ENCODE measurements at regions not wholly inside any gene's neighbourhood (a gene's known extent, or its start where the extent isn't known, plus 50 kb on each side); places are given as distances from the start of the nearest gene placed in this dataset.

DNA sequence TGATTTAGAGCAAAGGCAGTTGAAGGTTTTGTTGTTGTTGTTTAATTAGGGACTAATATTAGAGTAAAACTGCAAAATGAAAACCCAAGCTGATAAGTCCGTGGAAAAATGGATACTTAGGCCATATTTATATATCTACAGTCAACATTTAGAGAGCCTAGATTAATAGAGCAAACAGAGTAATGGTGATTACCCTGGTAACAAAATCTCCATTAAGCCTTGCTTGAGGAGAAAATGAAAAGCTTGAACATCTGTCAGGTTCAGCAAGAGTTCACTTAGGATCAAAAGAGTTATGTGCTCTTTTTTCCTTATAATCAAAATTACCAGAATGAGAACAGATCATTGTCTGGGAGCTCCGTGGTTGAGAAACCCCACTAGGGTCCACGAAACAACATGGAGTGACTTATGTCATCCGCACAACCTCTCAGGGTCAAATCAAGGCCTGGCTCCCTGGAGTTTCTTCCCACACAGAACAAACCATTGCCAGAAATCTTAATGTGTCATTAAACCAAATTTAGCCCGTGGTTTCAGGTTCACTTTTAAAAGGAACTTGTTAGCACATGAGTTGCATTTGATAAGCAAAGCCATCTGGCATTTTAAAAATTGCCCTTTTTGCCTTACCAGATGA, 381.2 kb downstream of the GABRB3 start:
- intact Hi-C loops (cut with DNase I) = no loop called here
- DNase-seq (no peak), ATAC-seq (peak in 1 of 2 donors; percentile 39)

DNA sequence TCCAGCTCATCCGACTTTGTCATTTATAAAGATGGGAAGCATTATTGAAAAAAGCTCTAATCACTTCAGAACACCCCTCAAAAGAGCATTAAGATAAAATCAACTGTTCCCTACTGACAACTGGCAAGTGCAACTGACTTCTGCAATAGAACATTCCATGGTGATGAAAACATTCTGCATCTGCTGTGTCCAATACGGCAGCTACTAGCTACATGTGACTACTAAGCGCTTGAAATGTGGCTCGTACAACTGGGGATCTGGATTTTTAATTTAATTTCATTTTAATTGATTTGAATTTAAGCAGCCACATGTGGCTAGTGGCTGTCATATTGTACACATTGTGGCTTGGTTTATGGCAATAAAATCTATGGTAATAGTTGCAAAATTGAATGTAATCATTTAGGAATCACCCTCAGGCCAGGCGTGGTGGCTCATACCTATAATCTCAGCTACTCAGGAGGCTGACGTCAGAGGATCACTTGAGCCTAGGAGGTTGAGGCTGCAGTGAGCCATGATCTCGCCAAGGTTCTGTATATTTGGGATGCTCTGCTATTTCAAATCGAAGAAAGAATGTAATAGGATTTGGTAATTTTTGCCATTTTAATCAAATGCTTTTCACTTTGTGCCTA, 390.3 kb downstream of the GABRB3 start:
- ATAC-seq (peak in 1 of 2 donors; percentile 61), DNase-seq (no peak)
- intact Hi-C loops (cut with DNase I) = no loop called here

DNA sequence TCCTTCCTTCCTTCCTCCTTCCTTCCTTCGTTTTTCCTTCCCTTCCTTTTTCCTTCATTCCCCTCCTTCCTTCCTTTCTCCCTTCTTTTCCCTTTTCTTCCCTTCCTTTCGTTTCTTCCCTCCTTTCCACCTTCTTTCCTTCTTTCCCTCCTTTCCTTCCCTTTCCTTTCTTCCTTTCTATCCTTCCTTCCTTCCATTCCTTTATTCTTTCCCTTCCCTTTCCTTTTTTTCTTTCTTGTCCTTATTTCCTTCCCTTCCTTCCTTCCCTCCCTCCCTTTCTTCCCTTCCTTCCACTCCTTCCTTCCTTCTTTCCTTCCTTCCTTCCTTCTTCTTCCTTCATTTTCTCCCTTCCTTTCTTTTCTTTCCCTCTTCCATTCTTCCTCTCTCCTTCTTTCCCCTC, 394.6 kb downstream of the GABRB3 start:
- ATAC-seq (no peak), DNase-seq (no peak)
- intact Hi-C loops (cut with DNase I) = no loop called here

DNA sequence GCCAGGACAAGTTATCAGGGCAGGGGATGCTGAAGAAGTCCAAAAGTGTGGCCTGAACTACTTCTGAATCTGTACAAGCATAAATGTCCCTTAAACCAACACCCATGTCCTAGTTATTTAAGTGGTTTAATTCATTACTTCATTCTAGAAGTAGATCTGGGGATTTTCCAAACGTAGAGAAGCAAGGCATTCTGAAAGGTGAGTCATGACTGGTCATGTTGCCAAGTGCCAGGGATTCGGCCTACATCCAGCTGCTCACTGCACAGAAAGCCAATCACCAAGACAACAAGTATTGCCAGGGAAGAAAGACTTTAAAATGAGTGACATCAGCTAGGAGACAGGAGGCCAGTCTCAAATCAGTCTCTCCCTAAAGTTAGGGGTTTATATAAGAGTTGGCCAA, 396.6 kb downstream of the GABRB3 start:
- ATAC-seq (no peak), DNase-seq (no peak)
- intact Hi-C loops (cut with DNase I) = no loop called here

DNA sequence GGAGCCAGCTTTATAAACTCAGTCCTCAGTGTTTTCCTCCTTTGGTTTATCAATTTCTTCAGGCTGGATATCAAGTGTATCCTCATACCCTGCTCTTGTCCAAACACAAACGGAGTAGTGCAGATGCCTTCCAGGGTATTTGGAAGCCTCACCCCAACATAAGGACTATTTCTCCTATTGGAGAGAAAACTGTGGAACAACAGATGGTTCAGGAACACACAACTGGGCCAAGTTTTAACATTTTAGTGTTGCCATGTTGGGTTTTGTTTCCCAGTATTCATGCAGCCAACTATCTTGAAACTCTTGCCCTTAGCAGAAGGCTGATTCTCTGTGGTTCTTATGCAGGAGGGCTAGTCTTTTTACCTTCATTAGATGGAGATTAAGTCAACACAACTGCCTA, 398.1 kb downstream of the GABRB3 start:
- intact Hi-C loops (cut with DNase I) = no loop called here
- no peak for DNase-seq
- no peak for ATAC-seq

DNA sequence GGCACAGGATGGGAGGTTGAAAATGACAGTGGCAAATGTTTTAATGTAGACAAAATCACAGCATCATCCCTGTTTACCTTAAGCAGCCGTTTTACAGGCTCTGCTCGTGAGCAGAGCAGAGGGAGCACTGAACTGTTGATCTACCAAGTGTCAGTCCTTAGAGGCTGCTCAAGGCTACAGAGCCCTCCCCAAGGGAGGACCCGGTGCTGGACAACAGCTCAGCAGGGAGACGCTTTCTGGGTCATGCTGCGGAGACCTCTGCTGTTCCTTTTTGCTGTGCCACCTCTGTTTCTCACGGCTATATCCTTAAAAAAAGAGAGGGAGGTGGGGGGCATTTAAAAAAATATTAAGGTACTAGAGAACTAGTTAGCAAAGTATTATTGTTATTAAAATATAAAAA, 400.2 kb downstream of the GABRB3 start:
- ATAC-seq = no peak
- intact Hi-C loops (cut with DNase I) = no loop called here

DNA sequence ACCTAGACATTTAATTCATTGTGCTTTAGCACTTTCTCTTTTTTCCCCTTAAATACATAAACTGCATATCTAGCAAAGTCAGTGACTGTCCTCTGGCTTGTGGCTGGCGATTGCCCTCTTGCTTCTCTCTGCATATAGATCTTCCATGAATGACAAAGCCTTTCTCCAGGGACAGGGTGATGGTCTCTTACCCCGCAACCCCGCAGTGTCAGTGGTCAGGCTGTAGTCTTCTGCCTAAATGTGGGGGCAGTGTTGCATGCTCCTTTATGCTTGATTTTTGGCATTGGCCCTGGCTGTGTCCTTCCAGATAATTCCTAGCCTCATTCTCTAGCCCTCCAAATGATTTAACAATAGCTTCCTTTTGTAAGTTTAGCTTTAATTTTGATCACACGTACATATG, 407.8 kb downstream of the GABRB3 start:
- DNase-seq (no peak), ATAC-seq (no peak)
- intact Hi-C loops (cut with DNase I) = no loop called here

More for the DNA sequence above, 400.2 kb downstream of the GABRB3 start:
- DNase-seq = no peak

DNA sequence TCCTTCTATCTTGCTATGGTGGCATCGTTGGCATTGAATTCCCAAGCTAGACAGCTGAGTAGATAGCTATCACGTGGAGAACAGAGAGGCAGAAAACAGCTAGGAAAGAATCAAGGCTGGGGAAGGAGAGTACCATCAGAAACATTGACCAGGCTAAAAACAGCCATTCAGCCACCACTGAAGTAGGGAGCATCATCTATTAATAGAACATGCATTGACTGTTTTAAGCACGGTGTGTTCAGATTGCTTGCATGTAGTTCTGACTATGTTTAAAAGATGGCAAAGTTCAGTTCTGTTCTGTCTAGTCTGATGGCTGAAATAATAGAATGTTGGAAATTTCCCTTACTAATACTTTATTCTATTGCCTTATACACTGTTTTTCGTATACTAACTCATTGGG, 413.0 kb downstream of the GABRB3 start:
- intact Hi-C loops (cut with DNase I) = no loop called here
- DNase-seq = no peak

DNA sequence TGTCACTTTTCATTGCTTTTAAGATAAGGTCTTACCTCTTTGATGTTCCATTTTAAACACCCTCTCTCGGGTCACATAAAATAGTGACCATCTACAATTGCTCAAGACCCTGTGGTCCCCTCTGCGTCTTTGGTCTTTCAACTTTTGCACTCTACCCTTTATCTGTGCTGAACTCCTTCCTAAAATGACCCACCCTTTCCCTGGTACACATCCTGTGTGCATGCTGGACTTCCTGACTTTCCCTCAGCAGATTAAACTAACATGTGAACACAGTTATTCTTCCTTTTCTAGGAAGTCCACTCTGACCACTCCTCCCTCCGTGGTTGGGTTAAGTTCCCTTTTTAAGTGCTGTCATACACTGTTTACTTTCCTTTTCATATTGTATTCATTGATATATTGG, 414.2 kb downstream of the GABRB3 start:
- ATAC-seq (no peak), DNase-seq (no peak)
- intact Hi-C loops (cut with DNase I) = no loop called here

More for the DNA sequence above, 413.0 kb downstream of the GABRB3 start:
- peak; percentile 61 to 75 for ATAC-seq

DNA sequence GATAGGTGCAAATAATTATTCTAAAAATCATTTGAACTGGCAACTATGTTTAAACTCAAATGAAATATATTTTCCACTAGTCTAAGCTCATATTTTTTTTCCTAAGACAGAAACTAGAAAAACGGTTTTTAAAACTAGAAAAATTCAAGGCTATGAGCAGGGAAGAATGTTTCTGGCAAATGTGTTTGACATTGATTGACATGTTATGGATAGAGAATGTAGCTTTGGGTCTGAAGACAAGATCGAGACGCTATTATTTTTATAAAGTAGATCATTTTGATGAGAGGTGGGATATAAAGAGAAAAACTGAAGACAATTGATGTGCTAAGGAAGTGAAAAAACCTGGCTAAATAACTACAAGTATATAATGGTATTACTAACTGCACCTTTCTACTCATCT, 415.2 kb downstream of the GABRB3 start:
- no peak for DNase-seq
- no peak for ATAC-seq
- intact Hi-C loops (cut with DNase I) = no loop called here

DNA sequence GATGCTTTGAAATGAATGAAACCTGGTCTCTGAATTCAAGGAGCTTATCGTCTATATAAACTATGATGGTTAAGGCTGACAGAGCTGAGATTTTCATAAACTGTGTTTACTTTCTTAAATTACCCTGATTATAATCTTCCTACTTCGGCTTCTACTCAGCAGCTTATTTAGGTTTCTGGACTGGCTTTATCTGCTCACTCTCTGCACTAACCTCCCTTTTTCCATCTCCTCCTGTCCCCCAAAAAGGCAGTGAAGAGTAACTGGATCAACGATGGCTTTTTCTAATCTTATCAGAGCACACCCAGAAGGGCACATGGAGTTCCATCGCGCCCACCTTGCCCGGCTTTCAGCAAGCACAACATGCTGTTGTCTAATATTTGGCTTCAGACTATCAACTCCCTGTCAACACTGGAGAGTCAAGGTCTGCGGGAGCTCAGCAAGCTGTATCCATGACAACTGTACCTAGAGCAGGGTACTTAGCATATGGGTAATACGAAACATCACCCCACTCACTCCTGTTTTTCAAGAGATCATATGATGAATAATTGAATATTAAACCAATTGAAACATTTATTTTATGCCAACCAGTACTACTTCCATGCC, 417.3 kb downstream of the GABRB3 start:
- ATAC-seq (peak; percentile 53 to 85), DNase-seq (no peak)
- intact Hi-C loops (cut with DNase I) = no loop called here

DNA sequence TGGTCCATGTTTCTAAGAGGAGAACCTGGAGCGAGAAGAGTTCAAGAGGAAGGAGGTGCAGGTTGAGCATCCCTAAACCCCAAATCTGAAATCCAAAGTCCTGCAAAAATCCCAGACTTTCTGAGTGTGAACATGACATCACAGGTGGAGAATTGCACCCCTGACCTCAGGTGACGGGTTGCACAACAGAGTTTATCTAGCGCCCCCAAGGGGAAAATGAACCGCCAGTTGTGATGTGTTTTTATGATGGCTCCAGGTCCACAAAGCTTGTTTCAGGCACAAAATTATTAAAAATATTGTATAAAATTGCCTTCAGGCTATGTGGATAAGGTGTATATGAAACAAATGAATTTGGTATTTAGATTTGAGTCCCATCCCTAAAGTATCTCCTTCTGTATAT, 420.0 kb downstream of the GABRB3 start:
- ATAC-seq (no peak), DNase-seq (no peak)
- intact Hi-C loops (cut with DNase I) = no loop called here

DNA sequence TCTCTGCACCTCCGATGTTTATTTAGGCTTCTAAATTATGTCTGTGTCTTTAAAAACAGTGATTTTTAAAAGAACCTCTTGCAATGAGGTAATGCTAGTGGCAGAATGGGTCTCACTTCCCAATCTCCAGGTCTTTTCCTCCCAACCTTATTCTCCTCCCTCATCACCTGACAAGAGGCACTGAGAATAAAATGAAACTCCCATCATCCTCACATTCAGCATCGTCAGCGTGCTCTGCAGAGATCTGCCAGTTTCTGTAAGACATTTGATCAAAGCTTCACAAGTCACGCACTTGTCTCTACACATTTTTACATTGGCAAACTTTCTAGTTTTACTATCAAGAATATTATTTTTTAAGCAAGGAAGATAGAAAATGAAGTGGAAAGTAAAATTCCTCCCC, 420.5 kb downstream of the GABRB3 start:
- DNase-seq (no peak), ATAC-seq (no peak)
- intact Hi-C loops (cut with DNase I) = no loop called here

DNA sequence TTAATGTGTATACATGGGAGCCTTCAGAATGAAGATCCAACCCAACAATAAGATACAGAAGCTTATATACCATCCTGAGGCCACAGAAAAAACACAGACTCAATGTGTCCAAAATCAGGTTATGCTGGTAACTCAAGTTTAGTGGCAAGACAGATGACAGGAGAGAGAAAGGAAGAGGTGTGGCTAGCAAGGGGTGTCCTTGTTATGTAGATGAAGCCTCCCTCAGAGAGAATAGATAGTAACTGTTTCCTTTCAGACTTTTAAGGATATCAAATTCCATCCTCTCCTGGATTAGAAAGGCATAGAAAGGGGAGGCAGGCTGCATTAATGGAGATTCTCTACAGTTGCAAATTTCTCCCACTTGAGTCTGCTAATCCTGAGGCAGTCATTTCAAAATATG, 447.4 kb downstream of the GABRB3 start:
- intact Hi-C loops (cut with DNase I) = no loop called here
- no peak for ATAC-seq
- DNase-seq = no peak

DNA sequence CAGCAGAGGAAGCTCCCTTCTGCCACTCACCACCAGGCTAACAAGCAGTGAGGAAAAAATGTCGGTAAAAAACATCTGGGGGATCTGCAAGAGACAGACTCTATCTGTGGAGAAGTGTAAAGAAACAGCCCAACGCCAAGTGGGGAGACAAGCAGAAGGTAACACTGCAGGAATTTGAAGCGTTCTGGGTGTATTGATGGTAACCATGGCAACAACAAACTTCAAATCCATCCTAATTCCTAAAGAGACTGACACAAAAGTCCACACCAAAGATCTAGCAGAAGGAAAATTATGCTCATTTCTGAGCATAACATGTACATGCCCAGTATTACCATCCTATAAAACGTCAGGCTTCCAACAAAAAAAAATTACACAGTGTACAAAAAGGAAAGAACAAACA, 449.3 kb downstream of the GABRB3 start:
- ATAC-seq (no peak), DNase-seq (no peak)
- intact Hi-C loops (cut with DNase I) = no loop called here

DNA sequence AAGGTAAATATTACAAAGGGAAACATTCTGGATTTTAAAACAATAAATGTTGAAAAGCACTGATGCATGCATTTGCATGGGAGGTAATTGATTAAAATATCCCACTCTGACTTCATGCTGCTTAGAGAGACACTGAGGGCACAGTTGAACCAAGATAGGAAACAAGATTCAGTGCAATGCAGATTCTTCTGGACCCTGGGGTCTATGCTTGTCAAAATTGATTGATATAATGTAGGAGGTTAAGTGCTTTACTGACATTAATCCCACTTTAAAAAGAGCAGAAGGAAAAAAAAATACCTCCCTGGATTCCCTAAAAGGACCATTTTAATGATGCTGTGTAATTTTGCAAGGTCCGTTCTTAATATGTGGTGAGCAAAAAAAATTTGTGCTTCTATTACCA, 454.2 kb downstream of the GABRB3 start:
- intact Hi-C loops (cut with DNase I) = no loop called here
- no peak for ATAC-seq
- DNase-seq = no peak

DNA sequence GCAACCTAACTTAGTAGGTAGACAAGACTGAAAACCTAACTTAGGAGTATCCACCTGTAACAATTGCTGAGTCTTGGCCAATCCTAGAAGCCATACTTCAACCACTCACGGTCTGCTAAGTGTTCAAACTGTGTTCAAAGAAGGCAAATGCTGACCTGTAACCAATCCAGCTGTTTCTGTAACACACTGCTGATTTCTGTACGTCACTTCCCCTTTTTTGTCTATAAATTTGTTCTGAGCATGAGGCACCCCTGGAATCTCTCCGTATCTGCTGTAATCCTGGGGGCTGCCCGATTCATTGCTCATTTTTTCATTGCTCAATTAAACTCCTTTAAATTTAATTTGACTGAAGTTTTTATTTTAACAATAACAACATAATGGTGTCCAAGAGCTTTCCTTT, 451.4 kb upstream of the ATP10A start:
- no peak for DNase-seq
- intact Hi-C loops (cut with DNase I) = no loop called here
- ATAC-seq = no peak

DNA sequence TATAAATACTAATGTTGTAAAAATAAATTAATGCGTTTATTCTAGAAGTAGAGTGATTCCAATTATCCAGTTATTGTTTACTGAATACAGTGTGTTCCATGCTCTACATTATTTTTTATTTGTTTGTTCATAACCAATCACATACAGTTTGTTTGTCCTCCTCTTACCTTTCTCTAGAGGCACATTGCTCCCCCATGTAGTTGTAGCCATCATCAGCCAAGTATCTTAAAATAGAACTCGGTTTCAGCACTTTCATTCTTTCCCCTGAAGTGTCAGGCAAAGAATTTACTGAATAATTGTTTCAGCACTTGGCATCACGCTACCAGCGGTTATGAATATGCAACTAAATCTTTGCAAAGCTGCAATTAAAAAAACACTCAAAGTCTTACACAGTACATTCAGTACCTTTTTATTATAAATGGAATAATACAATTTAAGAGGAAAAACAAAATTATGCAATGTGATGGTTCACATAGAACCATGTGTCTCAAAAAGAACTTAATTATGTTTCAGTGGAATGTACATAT, 448.6 kb upstream of the ATP10A start:
- intact Hi-C loops (cut with DNase I) = no loop called here
- ATAC-seq (peak; percentile 18 to 65), DNase-seq (no peak)

DNA sequence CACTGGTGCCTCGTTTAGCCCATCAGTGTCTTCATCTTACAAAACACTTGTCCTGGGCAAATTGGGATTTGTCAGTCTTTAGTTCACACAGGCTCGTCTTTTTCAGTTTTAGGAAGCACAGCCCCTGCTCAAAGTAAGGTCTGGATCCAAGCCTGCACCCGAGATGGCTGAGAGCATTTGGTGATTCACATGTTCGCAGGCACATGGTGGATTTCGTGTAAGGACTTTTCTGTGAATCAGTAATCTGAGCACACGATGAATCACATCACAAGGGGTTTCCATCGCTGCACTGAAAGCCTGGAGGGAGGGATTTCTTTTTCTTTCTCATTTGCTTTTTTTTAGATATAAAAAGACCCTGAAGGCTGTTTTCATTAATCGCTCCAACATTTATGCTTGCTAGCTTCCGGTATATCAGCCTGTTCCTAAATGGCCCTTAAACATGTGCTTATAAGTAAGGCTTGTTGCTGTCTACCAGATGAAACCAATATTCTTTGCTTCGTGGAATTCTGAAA, 435.6 kb upstream of the ATP10A start:
- intact Hi-C loops (cut with DNase I) = no loop called here
- DNase-seq = no peak
- ATAC-seq = no peak

DNA sequence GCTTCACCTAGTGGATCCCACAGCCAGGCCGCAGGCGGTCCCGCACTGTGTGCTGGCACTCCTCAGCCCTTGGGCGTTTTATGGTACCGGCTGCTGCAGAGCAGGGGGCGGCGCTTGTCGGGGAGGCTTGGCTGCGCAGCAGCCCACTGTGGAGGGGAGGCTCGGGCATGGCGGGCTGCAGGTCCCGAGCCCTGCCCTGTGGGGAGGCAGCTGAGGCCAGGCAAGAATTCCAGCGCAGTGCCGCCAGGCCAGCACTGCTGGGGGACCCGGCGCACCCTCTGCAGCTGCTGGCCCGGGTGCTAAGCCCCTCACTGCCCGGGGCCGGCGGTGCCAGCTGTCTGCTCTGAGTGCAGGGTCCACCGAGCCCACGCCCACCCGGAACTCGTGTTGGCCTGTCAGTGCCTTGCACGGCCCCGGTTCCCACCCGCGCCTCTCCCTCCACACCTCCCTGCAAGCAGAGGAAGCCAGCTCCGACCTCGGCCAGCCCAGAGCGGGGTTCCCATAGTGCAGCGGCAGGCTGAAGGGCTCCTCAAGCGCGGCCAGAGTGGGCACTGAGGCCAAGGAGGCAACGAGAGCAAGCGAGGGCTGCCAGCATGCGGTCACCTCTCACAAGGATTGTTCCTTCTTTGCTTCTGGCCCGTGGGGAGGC, 435.0 kb upstream of the ATP10A start:
- DNase-seq (no peak), ATAC-seq (no peak)
- intact Hi-C loops (cut with DNase I) = no loop called here

Measured in left cardiac atrium (tissue), 4 donors.